Uterus (tissue), 2 donors: ENCODE measurements at regions not wholly inside any gene's neighbourhood (a gene's known extent, or its start where the extent isn't known, plus 50 kb on each side); places are given as distances from the start of the nearest gene placed in this dataset.

Source experiments
- POLR2A ChIP-seq, 2 donors: fragments of 450-650 bp; IDR thresholded peaks; one replicate each; pipeline ENCODE4 v1.6.1; 2016; ENCODE audit warnings: antibody characterized with exemption in 2 of 2, mild to moderate bottlenecking in 1 of 2, moderate library complexity in 1 of 2
- TF ChIP-seq, protein P1 (sequence below), 4 experiments: fragments of 200-600 bp in 2 of 4; fragments of 450-650 bp in 2 of 4; sonication (generic) in 2 of 4; IDR thresholded peaks; one replicate each; pipeline ENCODE4 v1.5.1; 2016 to 2019; ENCODE audit warnings: antibody characterized with exemption in 4 of 4, mild to moderate bottlenecking in 2 of 4, moderate library complexity in 1 of 4

GRCh38 chr2:192615105-192615504 lies 420.4 kb upstream of the TMEFF2 start:
- no peak for TF ChIP-seq POLR2A (IDR thresholded peaks at IDR 0.05)
- TF ChIP-seq, protein P1, sequence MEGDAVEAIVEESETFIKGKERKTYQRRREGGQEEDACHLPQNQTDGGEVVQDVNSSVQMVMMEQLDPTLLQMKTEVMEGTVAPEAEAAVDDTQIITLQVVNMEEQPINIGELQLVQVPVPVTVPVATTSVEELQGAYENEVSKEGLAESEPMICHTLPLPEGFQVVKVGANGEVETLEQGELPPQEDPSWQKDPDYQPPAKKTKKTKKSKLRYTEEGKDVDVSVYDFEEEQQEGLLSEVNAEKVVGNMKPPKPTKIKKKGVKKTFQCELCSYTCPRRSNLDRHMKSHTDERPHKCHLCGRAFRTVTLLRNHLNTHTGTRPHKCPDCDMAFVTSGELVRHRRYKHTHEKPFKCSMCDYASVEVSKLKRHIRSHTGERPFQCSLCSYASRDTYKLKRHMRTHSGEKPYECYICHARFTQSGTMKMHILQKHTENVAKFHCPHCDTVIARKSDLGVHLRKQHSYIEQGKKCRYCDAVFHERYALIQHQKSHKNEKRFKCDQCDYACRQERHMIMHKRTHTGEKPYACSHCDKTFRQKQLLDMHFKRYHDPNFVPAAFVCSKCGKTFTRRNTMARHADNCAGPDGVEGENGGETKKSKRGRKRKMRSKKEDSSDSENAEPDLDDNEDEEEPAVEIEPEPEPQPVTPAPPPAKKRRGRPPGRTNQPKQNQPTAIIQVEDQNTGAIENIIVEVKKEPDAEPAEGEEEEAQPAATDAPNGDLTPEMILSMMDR (IDR thresholded peaks at IDR 0.05), result no peak
